MV-4-11 (cell line): ENCODE measurements at regions not wholly inside any gene's neighbourhood (a gene's known extent, or its start where the extent isn't known, plus 50 kb on each side); places are given as distances from the start of the nearest gene placed in this dataset.

Experiments
- DNase-seq: peaks from one replicate; lab custom pipeline; 2025; lab: John Stamatoyannopoulos, UW

- DNase-seq, result no peak
Observed at GRCh38 chr7:46165276-46165675, 244.2 kb upstream of the IGFBP3 start.

- DNase-seq, result no peak
Observed at GRCh38 chr7:46164629-46165028, 243.6 kb upstream of the IGFBP3 start.

GRCh38 chr7:46163246-46163645 lies 242.2 kb upstream of the IGFBP3 start:
- DNase-seq, result no peak

GRCh38 chr7:46162609-46163008 lies 241.5 kb upstream of the IGFBP3 start:
- no peak for DNase-seq

GRCh38 chr7:46160861-46161260 lies 239.8 kb upstream of the IGFBP3 start:
- no peak for DNase-seq

GRCh38 chr7:46157931-46158330 lies 236.9 kb upstream of the IGFBP3 start:
- no peak for DNase-seq

GRCh38 chr7:46157404-46157803 lies 236.3 kb upstream of the IGFBP3 start:
- DNase-seq, result no peak

GRCh38 chr7:46156853-46157252 lies 235.8 kb upstream of the IGFBP3 start:
- DNase-seq, result no peak

- DNase-seq, result no peak
Observed at GRCh38 chr7:46156086-46156485, 235.0 kb upstream of the IGFBP3 start.

- no peak for DNase-seq
Observed at GRCh38 chr7:46155367-46155766, 234.3 kb upstream of the IGFBP3 start.

- no peak for DNase-seq
Observed at GRCh38 chr7:46153951-46154787, 233.1 kb upstream of the IGFBP3 start.

GRCh38 chr7:46153583-46153950 lies 232.5 kb upstream of the IGFBP3 start:
- no peak for DNase-seq

- DNase-seq, result no peak
Observed at GRCh38 chr7:46152696-46153095, 231.6 kb upstream of the IGFBP3 start.

- DNase-seq, result no peak
Observed at GRCh38 chr7:46150721-46151120, 229.6 kb upstream of the IGFBP3 start.

GRCh38 chr7:46150202-46150601 lies 229.1 kb upstream of the IGFBP3 start:
- DNase-seq, result no peak

- no peak for DNase-seq
Observed at GRCh38 chr7:46147871-46148270, 226.8 kb upstream of the IGFBP3 start.

- no peak for DNase-seq
Observed at GRCh38 chr7:46146454-46147255, 225.6 kb upstream of the IGFBP3 start.

GRCh38 chr7:46145412-46145811 lies 224.3 kb upstream of the IGFBP3 start:
- no peak for DNase-seq

- DNase-seq, result no peak
Observed at GRCh38 chr7:46143949-46144917, 223.2 kb upstream of the IGFBP3 start.

GRCh38 chr7:46143421-46143820 lies 222.3 kb upstream of the IGFBP3 start:
- DNase-seq, result no peak

GRCh38 chr7:46139079-46139478 lies 218.0 kb upstream of the IGFBP3 start:
- DNase-seq, result no peak

GRCh38 chr7:46137725-46138124 lies 216.7 kb upstream of the IGFBP3 start:
- DNase-seq, result no peak
